CD4-positive, alpha-beta memory T cell (primary cell): ENCODE measurements at regions not wholly inside any gene's neighbourhood (a gene's known extent, or its start where the extent isn't known, plus 50 kb on each side); places are given as distances from the start of the nearest gene placed in this dataset.

Source experiments
- CTCF ChIA-PET: fragments of 350-600 bp; sonication (Branson Sonifier 250); formaldehyde crosslinking; loops from one replicate; lab custom pipeline; 2021; ENCODE audit warnings: inconsistent platforms; ENCODE audit not compliant: partially characterized antibody; lab: Charles Lee
- POLR2A ChIA-PET: fragments of 350-600 bp; sonication (Branson Sonifier 250); formaldehyde crosslinking; loops from one replicate; lab custom pipeline; 2021; ENCODE audit not compliant: partially characterized antibody; lab: Charles Lee
- DNase-seq, 5 donors: peaks; one replicate each; pipeline versions ENCODE4 v3.0.0 to v3.0.0-alpha.2; 2020 to 2022; ENCODE audit warnings: mixed read lengths in 1 of 5
- H3K27ac ChIP-seq: one replicate; pipeline ENCODE4 v1.7.0; 2013; ENCODE audit warnings: low read depth, low read length
- H3K27me3 ChIP-seq: 2 replicates; pipeline ENCODE4 v1.7.0; 2013; ENCODE audit warnings: mild to moderate bottlenecking, low read length, moderate library complexity; ENCODE audit not compliant: insufficient read depth
- H3K36me3 ChIP-seq: 2 replicates; pipeline ENCODE4 v1.7.0; 2013; ENCODE audit warnings: mild to moderate bottlenecking, low read length, moderate library complexity; ENCODE audit not compliant: insufficient read depth
- H3K4me1 ChIP-seq: 2 replicates; pipeline ENCODE4 v1.7.0; 2013; ENCODE audit warnings: mild to moderate bottlenecking, low read length, moderate library complexity; ENCODE audit not compliant: insufficient read depth
- H3K4me3 ChIP-seq, 2 donors: one replicate each; pipeline ENCODE4 v1.7.0; 2013; ENCODE audit warnings: low read length in 2 of 2, mild to moderate bottlenecking in 1 of 2
- H3K9me3 ChIP-seq, 2 donors: one replicate each; pipeline ENCODE4 v1.7.0; 2013; ENCODE audit warnings: low read length in 2 of 2, control low read depth in 1 of 2; ENCODE audit not compliant: control insufficient read depth in 1 of 2
- H3K27ac Mint-ChIP-seq, 7 donors: one replicate each; pipeline ENCODE4 v1.8.0; 2020 to 2021; ENCODE audit warnings: mixed read lengths in 7 of 7, mild to moderate bottlenecking in 6 of 7, inconsistent platforms in 3 of 7, moderate library complexity in 3 of 7
- H3K27me3 Mint-ChIP-seq, 2 donors: one replicate each; pipeline ENCODE4 v1.8.0; 2020 to 2021; ENCODE audit warnings: mixed read lengths in 2 of 2
- H3K36me3 Mint-ChIP-seq, 2 donors: one replicate each; pipeline ENCODE4 v1.8.0; 2020 to 2021; ENCODE audit warnings: mixed read lengths in 2 of 2, inconsistent platforms in 1 of 2, mild to moderate bottlenecking in 1 of 2
- H3K4me1 Mint-ChIP-seq, 4 donors: one replicate each; pipeline ENCODE4 v1.8.0; 2020 to 2021; ENCODE audit warnings: mixed read lengths in 4 of 4, mild to moderate bottlenecking in 1 of 4
- H3K4me3 Mint-ChIP-seq, 8 donors: one replicate each; pipeline ENCODE4 v1.8.0; 2020 to 2021; ENCODE audit warnings: mixed read lengths in 8 of 8, mild to moderate bottlenecking in 7 of 8, moderate library complexity in 6 of 8, inconsistent platforms in 3 of 8
- H3K9me3 Mint-ChIP-seq, 8 donors: one replicate each; pipeline ENCODE4 v1.8.0; 2020 to 2021; ENCODE audit warnings: mixed read lengths in 8 of 8, mild to moderate bottlenecking in 5 of 8, inconsistent platforms in 3 of 8, moderate library complexity in 1 of 8
- intact Hi-C: fragments of 100-400 bp; cut with micrococcal nuclease; formaldehyde crosslinking; loops from one replicate; pipeline ENCODE4 v1.15.1; 2023

DNA sequence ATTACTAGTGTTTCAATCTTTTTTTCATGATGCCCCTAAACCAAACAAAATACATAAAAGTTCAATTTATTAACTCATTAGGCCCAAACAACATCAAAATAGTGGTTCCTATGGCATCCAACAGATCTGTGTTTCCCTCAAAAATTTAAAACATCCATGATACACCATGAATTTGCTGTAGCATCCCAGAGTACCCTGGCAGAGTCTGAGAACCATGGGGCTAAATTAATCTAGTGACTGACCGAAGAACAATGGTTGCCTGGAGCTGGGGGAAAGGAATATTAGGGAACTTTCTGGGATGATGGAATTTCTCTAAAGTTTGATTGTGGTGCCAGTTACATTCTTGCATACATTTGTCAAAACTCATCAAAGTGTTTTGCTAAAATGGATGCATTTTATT is 79.5 kb upstream of the TRIO start:
- POLR2A ChIA-PET, result no interaction called here
- Histone ChIP-seq H3K4me1 (no peaks in the 10 kb centered on the region), H3K4me3 (no peak overlapping the region), H3K9me3 (no peaks in the 10 kb centered on the region), H3K27me3 (no peaks in the 10 kb centered on the region), H3K36me3 (no peaks in the 10 kb centered on the region), H3K27ac (no peak overlapping the region)
- H3K36me3 Mint-ChIP-seq, result no peaks in the 10 kb centered on the region
- H3K9me3 Mint-ChIP-seq, result peaks cover 0 to 4% (median 1%) of the 10 kb centered on the region in 8 donors
- no peak overlapping the region for H3K27ac Mint-ChIP-seq
- DNase-seq, result no peak
- H3K4me1 Mint-ChIP-seq, result no peaks in the 10 kb centered on the region
- intact Hi-C loops, result no loop called here
- H3K27me3 Mint-ChIP-seq, result no peaks in the 10 kb centered on the region
- H3K4me3 Mint-ChIP-seq, result no peak overlapping the region
- CTCF ChIA-PET, result no interaction called here

DNA sequence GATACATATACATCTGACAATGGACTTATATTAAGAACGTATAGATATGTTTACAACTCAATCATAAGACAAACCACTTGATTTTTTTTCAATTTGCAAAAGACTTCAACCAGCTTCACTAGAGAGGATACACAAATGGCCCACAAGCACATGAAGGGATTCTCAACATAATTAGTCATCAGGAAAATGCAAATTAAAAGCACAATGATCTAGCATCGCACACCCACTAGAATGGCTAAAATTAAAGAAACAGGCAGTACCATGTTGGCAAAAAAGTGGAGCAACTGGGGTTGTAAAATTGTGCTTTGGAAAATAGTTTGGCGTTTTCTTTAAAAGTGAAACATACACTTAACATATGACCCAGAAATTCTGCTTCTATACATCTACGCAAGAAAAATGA is 80.0 kb upstream of the TRIO start:
- POLR2A ChIA-PET, result no interaction called here
- H3K9me3 Mint-ChIP-seq, result peaks cover 0 to 4% (median 1%) of the 10 kb centered on the region in 8 donors

DNA sequence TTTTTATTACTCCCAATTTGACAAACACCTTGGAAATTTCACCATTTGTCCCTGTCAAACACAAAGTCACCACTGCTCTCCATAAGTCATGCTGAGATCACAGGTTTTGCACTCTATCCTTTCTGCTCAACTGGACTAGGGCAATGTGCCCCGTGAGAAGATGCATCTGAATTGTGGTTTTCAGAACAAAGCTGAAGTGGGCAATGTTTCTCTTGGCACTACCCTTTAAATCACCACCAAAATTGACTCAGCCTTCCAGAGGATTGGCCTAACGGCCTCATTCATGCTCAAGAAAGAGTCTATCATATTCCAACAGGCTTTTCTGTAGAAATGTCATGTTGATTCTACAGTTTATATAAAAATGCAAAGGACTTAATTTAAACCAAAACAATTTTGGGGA is 81.0 kb upstream of the TRIO start:
- no peaks in the 10 kb centered on the region for H3K4me1 Mint-ChIP-seq
- H3K4me3 ChIP-seq, result no peak overlapping the region
- intact Hi-C loops, result no loop called here
- H3K27ac Mint-ChIP-seq, result no peak overlapping the region
- peaks cover 0 to 3% (median under 1%) of the 10 kb centered on the region in 8 donors for H3K9me3 Mint-ChIP-seq
- no peak overlapping the region for H3K4me3 Mint-ChIP-seq
- H3K4me1 ChIP-seq, result no peaks in the 10 kb centered on the region
- H3K27ac ChIP-seq, result no peak overlapping the region
- no peaks in the 10 kb centered on the region for H3K36me3 ChIP-seq
- H3K9me3 ChIP-seq, result no peaks in the 10 kb centered on the region
- no peaks in the 10 kb centered on the region for H3K27me3 ChIP-seq
- H3K36me3 Mint-ChIP-seq, result no peaks in the 10 kb centered on the region
- ChIA-PET POLR2A (no interaction called here), CTCF (no interaction called here)
- no peaks in the 10 kb centered on the region for H3K27me3 Mint-ChIP-seq
- DNase-seq, result no peak

More for the DNA sequence above, 80.0 kb upstream of the TRIO start:
- Mint-ChIP-seq H3K4me3 (no peak overlapping the region), H3K36me3 (no peaks in the 10 kb centered on the region), H3K4me1 (no peaks in the 10 kb centered on the region), H3K27ac (no peak overlapping the region), H3K27me3 (no peaks in the 10 kb centered on the region)
- intact Hi-C loops, result no loop called here
- Histone ChIP-seq H3K9me3 (no peaks in the 10 kb centered on the region), H3K4me3 (no peak overlapping the region), H3K36me3 (no peaks in the 10 kb centered on the region), H3K27ac (no peak overlapping the region), H3K4me1 (no peaks in the 10 kb centered on the region), H3K27me3 (no peaks in the 10 kb centered on the region)
- no peak for DNase-seq
- CTCF ChIA-PET, result no interaction called here

DNA sequence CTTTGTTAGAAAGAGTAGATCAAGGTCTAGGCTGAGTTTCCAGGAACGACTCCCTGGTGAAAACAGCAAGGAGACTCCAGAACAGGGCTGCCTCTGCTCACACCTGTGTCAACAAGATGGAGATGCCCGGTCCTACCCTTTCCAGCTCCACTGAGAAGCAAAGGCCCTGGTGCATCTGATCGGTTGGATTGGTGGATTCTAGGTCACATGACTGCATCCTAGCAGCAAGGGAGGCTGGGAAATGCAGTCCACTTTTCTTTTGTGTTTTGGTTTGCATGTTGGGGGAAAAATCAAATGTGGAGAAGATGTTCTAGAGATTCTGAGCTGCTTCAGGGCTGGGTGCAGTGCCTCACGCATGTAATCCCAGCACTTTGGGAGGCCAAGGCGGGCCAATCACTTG is 82.0 kb upstream of the TRIO start:
- intact Hi-C loops, result no loop called here
- H3K4me3 Mint-ChIP-seq, result no peak overlapping the region
- ChIA-PET POLR2A (no interaction called here), CTCF (no interaction called here)
- Histone ChIP-seq H3K36me3 (no peaks in the 10 kb centered on the region), H3K27ac (no peak overlapping the region), H3K4me3 (no peak overlapping the region), H3K4me1 (no peaks in the 10 kb centered on the region), H3K9me3 (no peaks in the 10 kb centered on the region), H3K27me3 (no peaks in the 10 kb centered on the region)
- H3K4me1 Mint-ChIP-seq, result no peaks in the 10 kb centered on the region
- no peak overlapping the region for H3K27ac Mint-ChIP-seq
- H3K27me3 Mint-ChIP-seq, result no peaks in the 10 kb centered on the region
- H3K36me3 Mint-ChIP-seq, result no peaks in the 10 kb centered on the region
- DNase-seq, result no peak
- peaks cover 0 to 3% (median 2%) of the 10 kb centered on the region in 8 donors for H3K9me3 Mint-ChIP-seq

DNA sequence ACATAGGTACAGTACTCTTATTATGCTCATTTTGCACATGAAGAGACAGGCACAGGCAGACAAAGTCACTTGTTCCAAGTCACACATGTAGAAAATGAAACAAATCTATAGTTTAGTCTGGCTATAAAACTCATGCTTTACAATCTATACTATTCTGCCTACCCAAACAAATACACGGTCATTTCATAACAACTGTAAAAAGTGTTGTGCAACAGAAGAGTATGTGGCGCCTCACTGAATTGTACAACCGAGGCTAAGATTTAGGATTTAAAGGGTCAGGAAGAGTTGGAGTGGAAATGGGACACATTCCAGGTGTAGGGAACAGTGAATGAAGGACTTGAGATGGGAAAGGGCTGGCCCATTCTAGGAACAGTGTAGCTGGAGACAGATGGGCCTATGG is 82.9 kb upstream of the TRIO start:
- no peaks in the 10 kb centered on the region for H3K36me3 Mint-ChIP-seq
- CTCF ChIA-PET, result no interaction called here

DNA sequence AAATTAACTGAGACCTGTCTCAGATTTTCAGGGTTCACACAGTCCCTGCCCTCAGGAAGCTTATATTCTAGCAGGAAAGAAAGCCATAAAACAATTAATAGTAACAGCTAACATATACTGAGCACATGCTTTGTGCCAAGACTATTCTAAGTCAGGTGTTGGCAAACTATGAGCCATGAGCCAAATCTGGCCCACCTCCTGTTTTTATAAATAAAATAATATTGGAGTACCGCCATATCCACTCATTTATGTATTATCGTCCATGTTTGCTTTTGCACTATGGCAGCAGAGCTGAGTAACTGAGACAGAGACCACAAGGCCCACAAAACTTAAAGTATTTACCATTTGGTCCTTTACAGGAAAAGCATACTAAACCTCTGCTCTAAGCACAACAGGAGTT is 83.3 kb upstream of the TRIO start:
- ChIA-PET POLR2A (no interaction called here), CTCF (no interaction called here)
- intact Hi-C loops, result no loop called here
- no peak overlapping the region for H3K27ac ChIP-seq
- no peak for DNase-seq
- no peaks in the 10 kb centered on the region for H3K27me3 Mint-ChIP-seq
- no peak overlapping the region for H3K27ac Mint-ChIP-seq
- no peaks in the 10 kb centered on the region for H3K27me3 ChIP-seq
- no peak overlapping the region for H3K4me3 Mint-ChIP-seq
- H3K4me3 ChIP-seq, result no peak overlapping the region
- H3K36me3 Mint-ChIP-seq, result no peaks in the 10 kb centered on the region
- no peaks in the 10 kb centered on the region for H3K9me3 ChIP-seq
- no peaks in the 10 kb centered on the region for H3K4me1 ChIP-seq
- no peaks in the 10 kb centered on the region for H3K36me3 ChIP-seq
- H3K9me3 Mint-ChIP-seq, result peaks cover 0 to 7% (median 2%) of the 10 kb centered on the region in 8 donors
- H3K4me1 Mint-ChIP-seq, result no peaks in the 10 kb centered on the region

More for the DNA sequence above, 82.9 kb upstream of the TRIO start:
- Mint-ChIP-seq H3K4me3 (no peak overlapping the region), H3K27ac (no peak overlapping the region), H3K27me3 (no peaks in the 10 kb centered on the region), H3K9me3 (peaks cover 0 to 4% (median 2%) of the 10 kb centered on the region in 8 donors), H3K4me1 (no peaks in the 10 kb centered on the region)
- Histone ChIP-seq H3K27me3 (no peaks in the 10 kb centered on the region), H3K9me3 (no peaks in the 10 kb centered on the region), H3K27ac (no peak overlapping the region), H3K4me3 (no peak overlapping the region), H3K4me1 (no peaks in the 10 kb centered on the region), H3K36me3 (no peaks in the 10 kb centered on the region)
- intact Hi-C loops, result no loop called here
- POLR2A ChIA-PET, result no interaction called here
- no peak for DNase-seq

DNA sequence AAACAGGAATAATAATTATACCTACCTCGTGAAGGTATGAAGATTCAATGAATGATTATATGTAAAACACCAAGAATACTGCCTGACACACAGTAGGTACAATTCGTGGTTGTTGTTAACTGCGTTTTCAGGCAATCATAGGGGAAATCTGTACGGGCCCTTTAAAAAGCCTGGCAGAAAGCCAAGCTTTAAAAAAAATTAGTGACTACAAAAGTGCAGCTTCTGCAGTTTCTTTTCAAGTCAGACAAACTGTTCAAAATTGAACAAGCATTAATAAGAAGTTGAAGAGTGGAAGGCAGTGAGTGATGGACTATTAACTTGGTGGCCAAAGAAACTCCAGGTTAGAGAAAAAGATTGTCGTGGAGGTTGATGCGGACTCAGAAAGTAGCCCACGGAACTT is 85.9 kb upstream of the TRIO start:
- H3K4me1 ChIP-seq, result no peaks in the 10 kb centered on the region
- H3K9me3 ChIP-seq, result no peaks in the 10 kb centered on the region
- intact Hi-C loops, result no loop called here
- Mint-ChIP-seq H3K27me3 (no peaks in the 10 kb centered on the region), H3K36me3 (no peaks in the 10 kb centered on the region), H3K4me1 (no peaks in the 10 kb centered on the region), H3K4me3 (no peak overlapping the region), H3K9me3 (peaks cover 0 to 11% (median 3%) of the 10 kb centered on the region in 8 donors), H3K27ac (no peak overlapping the region)
- no peaks in the 10 kb centered on the region for H3K36me3 ChIP-seq
- no peak overlapping the region for H3K4me3 ChIP-seq
- CTCF ChIA-PET, result no interaction called here
- H3K27ac ChIP-seq, result no peak overlapping the region
- DNase-seq, result no peak
- POLR2A ChIA-PET, result no interaction called here
- H3K27me3 ChIP-seq, result no peaks in the 10 kb centered on the region

DNA sequence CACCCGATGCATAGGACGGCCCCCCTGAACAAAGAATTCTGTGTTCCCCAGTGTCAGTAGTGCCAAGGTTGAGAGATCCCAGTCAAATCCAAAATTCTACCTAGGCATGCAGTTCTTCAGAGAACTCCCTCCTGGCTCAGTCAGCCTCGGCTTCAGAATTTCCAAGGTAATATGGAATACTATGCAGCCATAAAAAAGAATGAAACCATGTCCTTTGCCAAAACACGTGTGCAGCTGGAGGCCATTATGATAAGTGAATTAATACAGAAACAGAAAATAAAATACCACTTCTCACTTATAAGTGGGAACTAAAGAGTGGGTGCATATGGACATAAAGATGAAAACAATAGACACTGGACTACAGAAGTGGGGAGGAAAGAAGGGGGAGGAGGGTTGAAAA is 87.1 kb upstream of the TRIO start:
- H3K9me3 ChIP-seq, result no peaks in the 10 kb centered on the region
- DNase-seq, result no peak
- H3K4me1 ChIP-seq, result no peaks in the 10 kb centered on the region
- Mint-ChIP-seq H3K27ac (no peak overlapping the region), H3K4me1 (no peaks in the 10 kb centered on the region), H3K4me3 (no peak overlapping the region), H3K36me3 (no peaks in the 10 kb centered on the region), H3K27me3 (no peaks in the 10 kb centered on the region), H3K9me3 (peaks cover 0 to 12% (median 3%) of the 10 kb centered on the region in 8 donors)
- H3K27me3 ChIP-seq, result no peaks in the 10 kb centered on the region
- H3K27ac ChIP-seq, result no peak overlapping the region
- CTCF ChIA-PET, result no interaction called here
- H3K36me3 ChIP-seq, result no peaks in the 10 kb centered on the region
- POLR2A ChIA-PET, result no interaction called here
- intact Hi-C loops, result no loop called here
- H3K4me3 ChIP-seq, result no peak overlapping the region
